Small intestine (tissue), 7 donors: ENCODE measurements at regions not wholly inside any gene's neighbourhood (a gene's known extent, or its start where the extent isn't known, plus 50 kb on each side); places are given as distances from the start of the nearest gene placed in this dataset.
"Not testable (repeated sequence)": the region's sequence is repeated elsewhere in the genome, so short reads cannot be mapped to it uniquely, and the experiment has no call there.

ENCODE experiments used
- DNase-seq, 2 donors: peaks; one replicate each; pipeline versions ENCODE4 v3.0.0 to v3.0.0-alpha.2; 2013
- FAIRE-seq: peaks from 2 replicates; lab custom pipeline; 2012; peaks lifted over from hg19 to GRCh38; lab: Jason Lieb, UNC
- H3K27ac ChIP-seq, 3 donors: one replicate each; pipeline ENCODE4 v1.5.1; 2013; ENCODE audit warnings: low read length in 2 of 3, mild to moderate bottlenecking in 2 of 3, control low read depth in 1 of 3, inconsistent platforms in 1 of 3, low read depth in 1 of 3, moderate library complexity in 1 of 3
- H3K27me3 ChIP-seq, 3 donors: one replicate each; pipeline ENCODE4 v1.6.1; 2013; ENCODE audit warnings: low read length in 3 of 3, inconsistent platforms in 1 of 3; ENCODE audit not compliant: control insufficient read depth in 3 of 3, insufficient read depth in 3 of 3
- H3K36me3 ChIP-seq, 3 donors: one replicate each; pipeline ENCODE4 v1.6.1; 2013; ENCODE audit warnings: low read length in 3 of 3, inconsistent platforms in 1 of 3, low read depth in 1 of 3, mild to moderate bottlenecking in 1 of 3, moderate library complexity in 1 of 3; ENCODE audit not compliant: control insufficient read depth in 3 of 3, insufficient read depth in 2 of 3
- H3K4me1 ChIP-seq, 3 donors: one replicate each; pipeline ENCODE4 v1.6.1; 2013; ENCODE audit warnings: low read length in 2 of 3, inconsistent platforms in 1 of 3, low read depth in 1 of 3, mild to moderate bottlenecking in 1 of 3, moderate library complexity in 1 of 3; ENCODE audit not compliant: control insufficient read depth in 3 of 3, insufficient read depth in 2 of 3
- H3K4me3 ChIP-seq, 3 donors: one replicate each; pipeline ENCODE4 v1.5.1; 2013; ENCODE audit warnings: low read length in 3 of 3, control low read depth in 1 of 3, inconsistent platforms in 1 of 3, low read depth in 1 of 3, mild to moderate bottlenecking in 1 of 3, moderate library complexity in 1 of 3
- H3K9me3 ChIP-seq, 2 donors: one replicate each; pipeline ENCODE4 v1.6.1; 2013; ENCODE audit warnings: low read depth in 1 of 2, low read length in 1 of 2; ENCODE audit not compliant: control insufficient read depth in 2 of 2, insufficient read depth in 1 of 2
- WGBS, 3 donors: extraction: QIAGEN DNeasy Blood & Tissue Kit; methylation state at CpG; one replicate each; pipeline ENCODE4 v1.1.7; 2013; 5-methylcytosine and 5-hydroxymethylcytosine counted together
- donor health status: healthy with polysubstance abuse.
- donor health status: control.
- donor health status: control.
- donor health status: Bipolar disorder and iron deficiency.
- donor health status: healthy.

- WGBS, 3 donors = 62 to 80% (median 72%) methylated on average over 5 of the region's 5 CpGs
- not testable (repeated sequence) for FAIRE-seq
These were observed 512.7 kb downstream of the PRKD1 start for GRCh38 chr14:29414931-29415330.

GRCh38 chr14:29419736-29420135, 507.9 kb downstream of the PRKD1 start:
- H3K27me3 ChIP-seq = no peaks in the 10 kb centered on the region
- FAIRE-seq (no peak), DNase-seq (no peak)
- H3K9me3 ChIP-seq = no peaks in the 10 kb centered on the region
- no peaks in the 10 kb centered on the region for H3K36me3 ChIP-seq
- no peak overlapping the region for H3K27ac ChIP-seq
- no peaks in the 10 kb centered on the region for H3K4me1 ChIP-seq
- no peak overlapping the region for H3K4me3 ChIP-seq
- 71 to 81% (median 73%) methylated on average over 1 of the region's 1 CpG for WGBS, 3 donors

More at GRCh38 chr14:29414931-29415330, 512.7 kb downstream of the PRKD1 start:
- H3K4me1 ChIP-seq, H3K27ac ChIP-seq, H3K36me3 ChIP-seq, DNase-seq, H3K4me3 ChIP-seq, H3K9me3 ChIP-seq, H3K27me3 ChIP-seq: not testable (repeated sequence)

GRCh38 chr14:29421156-29421728, 506.4 kb downstream of the PRKD1 start:
- FAIRE-seq (no peak), DNase-seq (no peak)
- no peaks in the 10 kb centered on the region for H3K27me3 ChIP-seq
- H3K27ac ChIP-seq = no peak overlapping the region
- no peaks in the 10 kb centered on the region for H3K9me3 ChIP-seq
- H3K4me3 ChIP-seq = no peak overlapping the region
- H3K36me3 ChIP-seq = no peaks in the 10 kb centered on the region
- H3K4me1 ChIP-seq = no peaks in the 10 kb centered on the region

GRCh38 chr14:29425705-29426482, 501.8 kb downstream of the PRKD1 start:
- no peak for DNase-seq
- no peaks in the 10 kb centered on the region for H3K27me3 ChIP-seq
- 66 to 75% (median 73%) methylated on average over 5 of the region's 5 CpGs for WGBS, 3 donors
- H3K4me3 ChIP-seq = no peak overlapping the region
- no peaks in the 10 kb centered on the region for H3K4me1 ChIP-seq
- no peak for FAIRE-seq
- no peaks in the 10 kb centered on the region for H3K36me3 ChIP-seq
- H3K9me3 ChIP-seq = no peaks in the 10 kb centered on the region
- H3K27ac ChIP-seq = no peak overlapping the region

- FAIRE-seq = no peak
- Histone ChIP-seq H3K4me1 (no peaks in the 10 kb centered on the region), H3K27ac (no peak overlapping the region), H3K4me3 (no peak overlapping the region), H3K9me3 (no peaks in the 10 kb centered on the region), H3K36me3 (no peaks in the 10 kb centered on the region), H3K27me3 (no peaks in the 10 kb centered on the region)
- DNase-seq = peak in 1 of 2 donors; percentile 43
- WGBS, 3 donors = 59 to 71% (median 66%) methylated on average over 3 of the region's 3 CpGs
These were observed 485.0 kb downstream of the PRKD1 start for GRCh38 chr14:29442696-29443095.

- WGBS, 3 donors = 48 to 58% (median 57%) methylated on average over 2 of the region's 2 CpGs
- Histone ChIP-seq H3K27me3 (no peaks in the 10 kb centered on the region), H3K4me1 (no peaks in the 10 kb centered on the region), H3K9me3 (no peaks in the 10 kb centered on the region), H3K36me3 (no peaks in the 10 kb centered on the region), H3K4me3 (no peak overlapping the region), H3K27ac (no peak overlapping the region)
- no peak for DNase-seq
- FAIRE-seq = no peak
These were observed 483.4 kb downstream of the PRKD1 start for GRCh38 chr14:29444216-29444615.

GRCh38 chr14:29444805-29445204, 482.8 kb downstream of the PRKD1 start:
- no peaks in the 10 kb centered on the region for H3K4me1 ChIP-seq
- 85 to 96% (median 93%) methylated on average over 1 of the region's 1 CpG for whole genome bisulfite sequencing, 3 donors
- H3K27ac ChIP-seq = no peak overlapping the region
- H3K27me3 ChIP-seq = no peaks in the 10 kb centered on the region
- H3K36me3 ChIP-seq = no peaks in the 10 kb centered on the region
- FAIRE-seq = no peak
- no peak for DNase-seq
- H3K4me3 ChIP-seq = no peak overlapping the region
- H3K9me3 ChIP-seq = no peaks in the 10 kb centered on the region

- FAIRE-seq (no peak), DNase-seq (no peak)
- 76 to 85% (median 82%) methylated on average over 5 of the region's 5 CpGs for WGBS, 3 donors
- no peak overlapping the region for H3K27ac ChIP-seq
- no peak overlapping the region for H3K4me3 ChIP-seq
- H3K27me3 ChIP-seq = no peaks in the 10 kb centered on the region
- H3K9me3 ChIP-seq = no peaks in the 10 kb centered on the region
- no peaks in the 10 kb centered on the region for H3K4me1 ChIP-seq
- no peaks in the 10 kb centered on the region for H3K36me3 ChIP-seq
These were observed 480.7 kb downstream of the PRKD1 start for GRCh38 chr14:29446971-29447370.
